Endothelial cell of umbilical vein (primary cell): ENCODE measurements at regions not wholly inside any gene's neighbourhood (a gene's known extent, or its start where the extent isn't known, plus 50 kb on each side); places are given as distances from the start of the nearest gene placed in this dataset.

Experiments
- BruUV-seq: library from RNA; stranded (reverse); fragments of 400-500 nt; replicated peaks from 2 replicates; lab custom pipeline; 2021; lab: Mats Ljungman, UMichigan
- CTCF ChIA-PET: fragments of 300-600, 350-600 bp; sonication (Branson Sonifier 250); formaldehyde crosslinking; loops from one replicate; lab custom pipeline; 2021; ENCODE audit warnings: antibody characterized with exemption, inconsistent platforms; lab: Charles Lee
- POLR2A ChIA-PET: fragments of 300-600, 350-600 bp; sonication (Branson Sonifier 250); formaldehyde crosslinking; loops from one replicate; lab custom pipeline; 2021; ENCODE audit warnings: antibody characterized with exemption, inconsistent platforms; lab: Charles Lee
- DNase-seq: peaks from one replicate; pipeline ENCODE4 v3.0.0-alpha.2; 2011; ENCODE audit warnings: low read depth, low spot score
- FAIRE-seq: peaks from 2 replicates; lab custom pipeline; 2011; peaks lifted over from hg19 to GRCh38; lab: Jason Lieb, UNC
- H2AFZ ChIP-seq: 2 replicates; pipeline ENCODE4 v1.6.0; 2012; ENCODE audit warnings: low read depth, low read length, control low read depth, inconsistent platforms
- H3K27ac ChIP-seq: 2 replicates; pipeline ENCODE4 v1.5.1; 2011; ENCODE audit warnings: low read depth, mild to moderate bottlenecking, control low read depth, low read length, moderate library complexity; ENCODE audit not compliant: insufficient read depth
- H3K27me3 ChIP-seq, 2 experiments: 2 replicates each; pipeline versions ENCODE4 v1.6.0 to v1.6.1; 2011; ENCODE audit warnings: low read length in 2 of 2, mixed read lengths in 1 of 2; ENCODE audit not compliant: control insufficient read depth in 2 of 2, insufficient read depth in 2 of 2
- H3K36me3 ChIP-seq, 2 experiments: 2 replicates in 1 of 2; 3 replicates in 1 of 2; pipeline ENCODE4 v1.5.1; 2011; ENCODE audit warnings: low read length in 2 of 2, mild to moderate bottlenecking in 1 of 2, moderate library complexity in 1 of 2; ENCODE audit not compliant: control insufficient read depth in 2 of 2, insufficient read depth in 2 of 2; ENCODE audit errors: extremely low read depth in 1 of 2
- H3K4me1 ChIP-seq: 3 replicates; pipeline ENCODE4 v1.5.1; 2011; ENCODE audit warnings: mild to moderate bottlenecking, low read length; ENCODE audit not compliant: control insufficient read depth, insufficient read depth; ENCODE audit errors: extremely low read depth
- H3K4me2 ChIP-seq: 2 replicates; pipeline ENCODE4 v1.6.1; 2011; ENCODE audit warnings: low read length, control low read depth, mixed read lengths; ENCODE audit not compliant: insufficient read depth
- H3K4me3 ChIP-seq, 3 experiments: fragments of 200-600 bp in 1 of 3; sonication (generic), shearing (Covaris generic) in 1 of 3; replicated peaks in 1 of 3; 2 replicates each; pipeline ENCODE4 v1.5.1; 2011 to 2016; ENCODE audit warnings: control low read depth in 3 of 3, low read length in 3 of 3, mild to moderate bottlenecking in 2 of 3, inconsistent platforms in 1 of 3, low read depth in 1 of 3, moderate library complexity in 1 of 3; ENCODE audit not compliant: insufficient read depth in 1 of 3
- H3K79me2 ChIP-seq: 2 replicates; pipeline ENCODE4 v1.6.0; 2012; ENCODE audit warnings: low read length, inconsistent platforms; ENCODE audit not compliant: control insufficient read depth, insufficient read depth
- H3K9ac ChIP-seq: replicated peaks from 2 replicates; pipeline ENCODE3; 2011; ENCODE audit warnings: low read length, control low read depth; ENCODE audit not compliant: insufficient read depth; ENCODE audit errors: extremely low read depth
- H3K9me1 ChIP-seq: replicated peaks from 3 replicates; pipeline ENCODE4 v1.6.0; 2011; ENCODE audit warnings: mild to moderate bottlenecking, low read length; ENCODE audit not compliant: control insufficient read depth, insufficient read depth; ENCODE audit errors: extremely low read depth
- H3K9me3 ChIP-seq: replicated peaks from 2 replicates; pipeline ENCODE4 v1.5.1; 2012; ENCODE audit warnings: low read length, inconsistent platforms; ENCODE audit not compliant: control insufficient read depth, insufficient read depth
- H4K20me1 ChIP-seq: replicated peaks from 2 replicates; pipeline ENCODE3; 2011; ENCODE audit warnings: mild to moderate bottlenecking, low read length; ENCODE audit not compliant: control insufficient read depth, insufficient read depth; ENCODE audit errors: extremely low read depth
- CTCF ChIP-seq, 2 donors: IDR thresholded peaks; 1 replicate in 1 of 2; 2 replicates in 1 of 2; pipeline ENCODE4 v1.5.1; 2011; ENCODE audit warnings: low read length in 2 of 2, mild to moderate bottlenecking in 2 of 2, moderate library complexity in 2 of 2, control low read depth in 1 of 2, inconsistent platforms in 1 of 2, low read depth in 1 of 2; ENCODE audit not compliant: insufficient read depth in 1 of 2; ENCODE audit errors: extremely low read depth in 1 of 2
- EZH2 ChIP-seq: IDR thresholded peaks from 2 replicates; pipeline ENCODE4 v1.6.1; 2012; ENCODE audit warnings: borderline replicate concordance, low read depth, mild to moderate bottlenecking, moderate library complexity, low read length, inconsistent platforms; ENCODE audit not compliant: severe bottlenecking
- FOS ChIP-seq: IDR thresholded peaks from 2 replicates; pipeline ENCODE4 v1.6.1; 2011; ENCODE audit warnings: mild to moderate bottlenecking, low read length, moderate library complexity, borderline replicate concordance; ENCODE audit not compliant: insufficient read depth
- GATA2 ChIP-seq: IDR thresholded peaks from 2 replicates; pipeline ENCODE4 v1.7.0; 2011; ENCODE audit warnings: low read depth, mild to moderate bottlenecking, moderate library complexity, mixed read lengths, low read length; ENCODE audit not compliant: insufficient read length, insufficient read depth
- JUN ChIP-seq: IDR thresholded peaks from 2 replicates; pipeline ENCODE4 v1.6.1; 2011; ENCODE audit warnings: borderline replicate concordance, low read depth; ENCODE audit not compliant: insufficient read length, insufficient read depth
- MAX ChIP-seq: IDR thresholded peaks from 2 replicates; pipeline ENCODE4 v1.6.1; 2011; ENCODE audit not compliant: insufficient read depth, insufficient read length
- MYC ChIP-seq: IDR thresholded peaks from one replicate; pipeline ENCODE4 v1.6.1; 2011; ENCODE audit warnings: mild to moderate bottlenecking, low read depth, low read length
- POLR2A ChIP-seq: IDR thresholded peaks from 2 replicates; pipeline ENCODE4 v1.6.1; 2012; ENCODE audit warnings: low read depth, mild to moderate bottlenecking, control low read depth, low read length
- POLR2AphosphoS5 ChIP-seq: IDR thresholded peaks from 2 replicates; pipeline ENCODE4 v1.6.1; 2012; ENCODE audit warnings: low read depth, mild to moderate bottlenecking, control low read depth, low read length, moderate library complexity; ENCODE audit not compliant: insufficient read depth
- dilution Hi-C: fragments of 300-500 bp; cut with MboI; formaldehyde crosslinking; loops from one replicate; pipeline ENCODE4 v1.15.0; 2019; ENCODE audit warnings: low sequenced_read_pairs; ENCODE audit not compliant: extremely low pct_ligation_motif_present
- intact Hi-C: fragments of 100-400 bp; cut with micrococcal nuclease; formaldehyde crosslinking; loops from one replicate; pipeline ENCODE4 v1.10.0; 2022

GRCh38 chr6:98137391-98137790, 697.0 kb upstream of the POU3F2 start:
- intact Hi-C loops = no loop called here
- no peak overlapping the region for H3K4me3 ChIP-seq

More at GRCh38 chr6:98137391-98137790, 697.0 kb upstream of the POU3F2 start:
- DNase-seq = no peak
- Histone ChIP-seq H3K9ac (no peak overlapping the region), H3K4me1 (no peaks in the 10 kb centered on the region), H4K20me1 (no peaks in the 10 kb centered on the region), H3K27me3 (no peaks in the 10 kb centered on the region), H3K27ac (no peak overlapping the region), H3K4me2 (no peak overlapping the region), H2AFZ (no peak overlapping the region), H3K9me1 (no peaks in the 10 kb centered on the region), H3K79me2 (no peaks in the 10 kb centered on the region), H3K9me3 (no peaks in the 10 kb centered on the region), H3K36me3 (no peaks in the 10 kb centered on the region)
- ChIA-PET POLR2A (no interaction called here), CTCF (no interaction called here)
- dilution Hi-C loops = no loop called here
- no TSS peak for BruUV-seq
- TF ChIP-seq MYC = no peak
- TF ChIP-seq EZH2 = no peak
- no peak for TF ChIP-seq GATA2
- no peak for TF ChIP-seq POLR2AphosphoS5
- TF ChIP-seq POLR2A = no peak
- TF ChIP-seq CTCF (IDR thresholded peaks at IDR 0.05; ENCODE audit: extremely low read depth in 1 of 2, insufficient read depth in 1 of 2, low read depth in 1 of 2, low read length in 2 of 2) = no peak
- no peak for TF ChIP-seq JUN
- TF ChIP-seq FOS = no peak
- TF ChIP-seq MAX = no peak
- no peak for FAIRE-seq
